ENCODE measurements at regions not wholly inside any gene's neighbourhood (a gene's known extent, or its start where the extent isn't known, plus 50 kb on each side); places are given as distances from the start of the nearest gene placed in this dataset.

- no peak for TF ChIP-seq CTCF (IDR thresholded peaks at IDR 0.05; ENCODE audit: borderline replicate concordance, extremely low read depth, low read length, poor library complexity, severe bottlenecking)
- no peak for TF ChIP-seq EZH2 (IDR thresholded peaks at IDR 0.05; ENCODE audit: borderline replicate concordance, low read depth, low read length, severe bottlenecking)
Observed at GRCh38 chr9:91116711-91117110, 245.0 kb downstream of the AUH start.

All from DND-41 (cell line).